ENCODE measurements at regions not wholly inside any gene's neighbourhood (a gene's known extent, or its start where the extent isn't known, plus 50 kb on each side); places are given as distances from the start of the nearest gene placed in this dataset.
A peak's percentile ranks its signal among the peaks of the same experiment; 100 is the strongest.

DNA sequence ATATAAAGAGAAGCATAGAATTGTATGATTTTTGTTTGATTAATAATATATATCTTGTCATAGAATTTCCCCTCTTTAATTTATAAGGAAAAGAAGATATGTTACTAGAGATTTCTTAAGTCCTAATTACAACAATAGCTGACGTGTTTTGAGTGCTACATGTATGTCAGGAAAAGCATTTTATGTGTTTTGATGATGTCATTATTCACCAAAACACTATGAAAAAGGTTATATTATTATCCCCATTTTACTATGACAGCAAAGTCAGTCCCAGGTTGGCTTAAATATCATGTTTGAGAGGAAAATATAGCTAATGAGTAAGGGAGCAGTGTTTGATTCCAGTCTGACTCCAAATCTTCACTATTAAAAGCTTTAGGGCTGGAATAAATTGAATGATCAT, 428.4 kb upstream of the GOLIM4 start:
- TF ChIP-seq, protein P1, sequence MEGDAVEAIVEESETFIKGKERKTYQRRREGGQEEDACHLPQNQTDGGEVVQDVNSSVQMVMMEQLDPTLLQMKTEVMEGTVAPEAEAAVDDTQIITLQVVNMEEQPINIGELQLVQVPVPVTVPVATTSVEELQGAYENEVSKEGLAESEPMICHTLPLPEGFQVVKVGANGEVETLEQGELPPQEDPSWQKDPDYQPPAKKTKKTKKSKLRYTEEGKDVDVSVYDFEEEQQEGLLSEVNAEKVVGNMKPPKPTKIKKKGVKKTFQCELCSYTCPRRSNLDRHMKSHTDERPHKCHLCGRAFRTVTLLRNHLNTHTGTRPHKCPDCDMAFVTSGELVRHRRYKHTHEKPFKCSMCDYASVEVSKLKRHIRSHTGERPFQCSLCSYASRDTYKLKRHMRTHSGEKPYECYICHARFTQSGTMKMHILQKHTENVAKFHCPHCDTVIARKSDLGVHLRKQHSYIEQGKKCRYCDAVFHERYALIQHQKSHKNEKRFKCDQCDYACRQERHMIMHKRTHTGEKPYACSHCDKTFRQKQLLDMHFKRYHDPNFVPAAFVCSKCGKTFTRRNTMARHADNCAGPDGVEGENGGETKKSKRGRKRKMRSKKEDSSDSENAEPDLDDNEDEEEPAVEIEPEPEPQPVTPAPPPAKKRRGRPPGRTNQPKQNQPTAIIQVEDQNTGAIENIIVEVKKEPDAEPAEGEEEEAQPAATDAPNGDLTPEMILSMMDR (IDR thresholded peaks at IDR 0.05; ENCODE audit: insufficient read depth, low read depth, low read length) = no peak
- ChIA-PET POLR2A (no interaction called here), CTCF (interaction anchor here (0.6 kb wide), 1 partner anchor 179 kb away, joined by 3 read pairs; no protein-coding TSS in a partner anchor)
- no peak overlapping the region for H3K4me3 ChIP-seq (ENCODE audit: low read depth, low read length)
- DNase-seq (ENCODE audit: low read depth) = no peak
- no peaks in the 10 kb centered on the region for H3K27me3 ChIP-seq (ENCODE audit: control insufficient read depth, insufficient read depth, low read length)
- H3K36me3 ChIP-seq (ENCODE audit: control insufficient read depth, insufficient read depth, low read length) = no peaks in the 10 kb centered on the region

DNA sequence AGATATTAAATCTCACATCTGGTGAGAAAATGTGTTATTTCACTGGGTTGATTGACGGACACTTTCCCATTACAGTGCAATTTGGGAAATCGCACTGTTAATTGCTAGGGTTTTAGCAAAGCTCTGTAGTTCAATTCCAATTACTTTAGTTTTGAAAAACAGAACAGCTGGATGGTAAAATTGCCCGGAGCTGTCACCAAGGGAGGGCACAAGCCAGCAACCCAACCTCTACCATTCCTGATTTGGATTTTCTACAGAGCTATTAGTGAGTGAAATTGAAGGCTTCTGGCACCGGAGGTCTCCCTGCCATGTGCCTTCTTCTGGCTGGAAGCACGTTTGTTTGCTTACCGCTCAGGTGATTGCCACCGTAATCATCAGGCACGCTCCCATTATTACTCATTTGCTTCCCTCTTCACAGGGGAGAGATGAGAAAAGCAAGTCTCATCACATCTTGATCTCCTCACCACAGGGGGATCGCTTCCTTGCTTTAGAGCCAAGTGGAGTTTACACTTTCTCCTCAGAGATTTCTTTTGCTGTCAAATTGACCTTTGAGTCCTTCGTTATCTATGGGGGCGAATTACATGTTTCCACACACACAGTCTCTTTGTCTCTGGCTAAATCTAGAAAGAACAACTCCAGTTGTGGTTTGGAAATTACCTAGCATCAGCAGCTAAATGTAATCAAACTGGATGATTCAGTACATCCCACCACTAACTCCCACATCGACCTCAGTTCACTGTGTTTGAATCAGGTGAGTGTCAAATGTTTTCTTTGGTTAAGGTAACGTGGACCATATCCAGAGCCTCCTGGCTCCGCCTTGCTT, 421.7 kb upstream of the GOLIM4 start:
- TF ChIP-seq, protein P1 (IDR thresholded peaks at IDR 0.05; ENCODE audit: insufficient read depth, low read depth, low read length) = no peak
- no peak overlapping the region for H3K4me3 ChIP-seq (ENCODE audit: low read depth, low read length)
- no peaks in the 10 kb centered on the region for H3K27me3 ChIP-seq (ENCODE audit: control insufficient read depth, insufficient read depth, low read length)
- no peak for DNase-seq (ENCODE audit: low read depth)
- ChIA-PET POLR2A (no interaction called here), CTCF (interaction anchor here (0.9 to 2.7 kb wide), 2 partner anchors 330 to 333 kb away, joined by 3 to 17 read pairs; no protein-coding TSS in a partner anchor)
- no peaks in the 10 kb centered on the region for H3K36me3 ChIP-seq (ENCODE audit: control insufficient read depth, insufficient read depth, low read length)

DNA sequence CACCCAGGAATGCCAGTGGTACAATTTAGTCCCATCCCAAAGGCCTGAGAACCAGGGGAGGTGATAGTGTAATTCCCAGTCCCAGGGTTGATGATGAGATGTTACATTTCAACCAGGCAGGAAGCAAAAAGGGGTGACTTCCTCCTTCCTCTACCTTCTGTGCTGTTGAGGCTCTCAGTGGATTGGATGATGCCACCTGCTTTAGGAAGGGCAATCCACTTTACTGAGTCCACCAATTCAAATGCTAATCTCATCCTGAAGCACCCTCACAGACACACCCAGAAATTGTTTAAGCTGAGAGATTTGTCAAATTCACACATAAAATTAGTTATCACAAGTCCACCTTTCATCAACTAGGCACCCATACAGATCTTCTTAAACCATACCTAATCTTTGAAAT, 418.5 kb upstream of the GOLIM4 start:
- no peak for DNase-seq (ENCODE audit: low read depth)
- H3K27me3 ChIP-seq (ENCODE audit: control insufficient read depth, insufficient read depth, low read length) = no peaks in the 10 kb centered on the region
- no peak overlapping the region for H3K4me3 ChIP-seq (ENCODE audit: low read depth, low read length)
- TF ChIP-seq, protein P1 (IDR thresholded peaks at IDR 0.05; ENCODE audit: insufficient read depth, low read depth, low read length) = no peak
- POLR2A ChIA-PET = no interaction called here
- no peaks in the 10 kb centered on the region for H3K36me3 ChIP-seq (ENCODE audit: control insufficient read depth, insufficient read depth, low read length)
- CTCF ChIA-PET = no interaction called here

DNA sequence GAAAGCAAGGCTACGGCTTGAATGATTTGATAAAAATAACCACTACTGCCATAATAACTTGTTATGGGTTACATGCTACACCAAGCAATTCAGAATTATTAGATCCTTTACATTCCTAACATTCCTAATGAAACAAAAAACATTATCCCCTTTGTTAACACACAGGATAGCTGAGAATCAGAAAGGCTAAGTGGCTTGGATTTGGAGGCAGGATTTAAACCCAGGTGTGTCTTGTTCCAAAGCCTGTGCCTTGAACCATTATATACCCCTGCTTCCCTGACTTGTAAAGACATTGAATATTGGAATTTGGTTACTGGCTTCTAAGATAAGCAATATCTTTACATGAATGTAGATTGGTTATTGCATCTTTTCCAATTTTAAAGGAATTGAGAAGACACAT, 417.1 kb upstream of the GOLIM4 start:
- TF ChIP-seq, protein P1 (IDR thresholded peaks at IDR 0.05; ENCODE audit: insufficient read depth, low read depth, low read length) = no peak
- Histone ChIP-seq H3K27me3 (ENCODE audit: control insufficient read depth, insufficient read depth, low read length) (no peaks in the 10 kb centered on the region), H3K4me3 (ENCODE audit: low read depth, low read length) (no peak overlapping the region), H3K36me3 (ENCODE audit: control insufficient read depth, insufficient read depth, low read length) (no peaks in the 10 kb centered on the region)
- no peak for DNase-seq (ENCODE audit: low read depth)
- ChIA-PET POLR2A (no interaction called here), CTCF (no interaction called here)

DNA sequence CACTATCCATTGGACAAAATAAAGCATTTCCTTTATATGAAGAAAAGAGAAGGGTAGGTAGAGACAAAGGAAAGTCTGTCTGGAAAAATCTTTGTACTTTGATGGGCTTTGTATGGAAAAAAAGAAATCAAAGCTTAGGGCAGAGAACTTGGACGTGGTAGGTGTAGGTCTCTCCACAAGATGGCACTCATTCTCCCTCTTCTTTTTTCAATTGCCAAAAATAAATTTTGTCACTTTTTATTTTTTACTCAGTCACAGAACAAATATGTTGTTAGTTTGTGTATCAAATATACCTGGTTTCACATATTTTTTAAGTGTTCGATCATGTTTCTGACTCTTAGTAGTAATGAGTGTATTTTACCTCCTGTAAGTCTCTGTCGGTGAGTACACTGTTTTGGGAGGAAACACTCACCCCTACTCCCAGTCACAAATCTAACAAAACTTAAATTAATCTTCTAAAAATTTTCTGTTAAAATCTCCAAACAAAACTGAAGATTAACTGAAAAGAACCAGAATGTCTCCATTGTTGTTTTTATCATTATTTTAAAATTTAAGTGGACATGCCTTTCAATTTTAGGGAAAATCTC, 415.8 kb upstream of the GOLIM4 start:
- TF ChIP-seq, protein P1 (IDR thresholded peaks at IDR 0.05; ENCODE audit: insufficient read depth, low read depth, low read length) = peak; percentile 56
- ChIA-PET POLR2A (no interaction called here), CTCF (interaction anchor here (0.5 to 1.9 kb wide), 4 partner anchors 211 to 336 kb away, joined by 3 to 17 read pairs (median 3); no protein-coding TSS in a partner anchor)
- no peak for DNase-seq (ENCODE audit: low read depth)
- Histone ChIP-seq H3K27me3 (ENCODE audit: control insufficient read depth, insufficient read depth, low read length) (no peaks in the 10 kb centered on the region), H3K36me3 (ENCODE audit: control insufficient read depth, insufficient read depth, low read length) (no peaks in the 10 kb centered on the region), H3K4me3 (ENCODE audit: low read depth, low read length) (no peak overlapping the region)

Data from BJ (cell line).